ENCODE measurements at regions not wholly inside any gene's neighbourhood (a gene's known extent, or its start where the extent isn't known, plus 50 kb on each side); places are given as distances from the start of the nearest gene placed in this dataset.
"Not testable (repeated sequence)": the region's sequence is repeated elsewhere in the genome, so short reads cannot be mapped to it uniquely, and the experiment has no call there.

- DNase-seq = no peak
Observed at GRCh38 chr1:94668528-94668927, 127.0 kb upstream of the F3 start.

GRCh38 chr1:94667818-94668217 lies 126.3 kb upstream of the F3 start:
- no peak for DNase-seq

GRCh38 chr1:94666797-94667196 lies 125.2 kb upstream of the F3 start:
- no peak for DNase-seq

- no peak for DNase-seq
Observed at GRCh38 chr1:94661431-94661932, 119.9 kb upstream of the F3 start.

GRCh38 chr1:94660994-94661393 lies 119.4 kb upstream of the F3 start:
- no peak for DNase-seq

- no peak for DNase-seq
Observed at GRCh38 chr1:94660258-94660657, 118.7 kb upstream of the F3 start.

GRCh38 chr1:94659202-94659601 lies 117.6 kb upstream of the F3 start:
- DNase-seq = not testable (repeated sequence)

GRCh38 chr1:94658221-94658620 lies 116.7 kb upstream of the F3 start:
- DNase-seq = no peak

GRCh38 chr1:94657776-94658175 lies 116.2 kb upstream of the F3 start:
- not testable (repeated sequence) for DNase-seq

- no peak for DNase-seq
Observed at GRCh38 chr1:94656967-94657366, 115.4 kb upstream of the F3 start.

GRCh38 chr1:94654919-94655318 lies 113.4 kb upstream of the F3 start:
- DNase-seq = no peak

- DNase-seq = no peak
Observed at GRCh38 chr1:94654459-94654858, 112.9 kb upstream of the F3 start.

- DNase-seq = no peak
Observed at GRCh38 chr1:94654031-94654430, 112.5 kb upstream of the F3 start.

GRCh38 chr1:94653454-94653853 lies 111.9 kb upstream of the F3 start:
- DNase-seq = no peak

GRCh38 chr1:94651076-94651475 lies 109.5 kb upstream of the F3 start:
- no peak for DNase-seq

GRCh38 chr1:94650301-94650700 lies 108.7 kb upstream of the F3 start:
- DNase-seq = no peak

GRCh38 chr1:94648225-94649007 lies 106.9 kb upstream of the F3 start:
- DNase-seq = no peak

GRCh38 chr1:94646786-94647555 lies 105.4 kb upstream of the F3 start:
- no peak for DNase-seq

- DNase-seq = no peak
Observed at GRCh38 chr1:94646141-94646643, 104.6 kb upstream of the F3 start.

GRCh38 chr1:94644352-94644751 lies 102.8 kb upstream of the F3 start:
- DNase-seq = no peak

GRCh38 chr1:94643819-94644218 lies 102.3 kb upstream of the F3 start:
- DNase-seq = no peak

- no peak for DNase-seq
Observed at GRCh38 chr1:94642617-94643321, 101.2 kb upstream of the F3 start.

GRCh38 chr1:94641990-94642389 lies 100.4 kb upstream of the F3 start:
- DNase-seq = no peak

All from NCI-H524 treated with DMSO at 0.1 percent for 48 hours (cell line).